WTC11 (cell line): ENCODE measurements at regions not wholly inside any gene's neighbourhood (a gene's known extent, or its start where the extent isn't known, plus 50 kb on each side); places are given as distances from the start of the nearest gene placed in this dataset.

ENCODE experiments used
- CTCF ChIP-seq: fragments of 200-600 bp; IDR thresholded peaks from 2 replicates; pipeline ENCODE4 v1.8.0; 2022; ENCODE audit warnings: antibody characterized with exemption
- MAX ChIP-seq: sonication (generic); formaldehyde crosslinking; IDR thresholded peaks from 2 replicates; pipeline ENCODE4 v1.8.0; 2022; ENCODE audit warnings: mild to moderate bottlenecking, missing genetic modification reagents

GRCh38 chrX:3807906-3808305 is 94.5 kb upstream of the PRKX start:
- TF ChIP-seq CTCF (no peak), MAX (CRISPR knock-in tag) (no peak)
